Calu3 (cell line): ENCODE measurements at regions not wholly inside any gene's neighbourhood (a gene's known extent, or its start where the extent isn't known, plus 50 kb on each side); places are given as distances from the start of the nearest gene placed in this dataset.

Experiments
- BruUV-seq: library from RNA; stranded (reverse); fragments of 400-500 nt; replicated peaks from 2 replicates; lab custom pipeline; 2021; lab: Mats Ljungman, UMichigan
- CTCF ChIA-PET: fragments of 300-600 bp; sonication (Branson Sonifier 250); formaldehyde crosslinking; loops from one replicate; lab custom pipeline; 2022; ENCODE audit warnings: antibody characterized with exemption; lab: Charles Lee
- DNase-seq: peaks from one replicate; pipeline ENCODE4 v3.0.0; 2022
- H3K27ac Mint-ChIP-seq: one replicate; pipeline ENCODE4 v1.8.0; 2022; ENCODE audit warnings: mixed read lengths; ENCODE audit not compliant: unreplicated experiment
- H3K27me3 Mint-ChIP-seq: one replicate; pipeline ENCODE4 v1.8.0; 2022; ENCODE audit warnings: mixed read lengths; ENCODE audit not compliant: unreplicated experiment
- H3K36me3 Mint-ChIP-seq: one replicate; pipeline ENCODE4 v1.8.0; 2022; ENCODE audit warnings: mild to moderate bottlenecking, moderate library complexity, mixed read lengths; ENCODE audit not compliant: insufficient read depth, unreplicated experiment
- H3K4me1 Mint-ChIP-seq: one replicate; pipeline ENCODE4 v1.8.0; 2022; ENCODE audit warnings: mild to moderate bottlenecking, low read depth, mixed read lengths; ENCODE audit not compliant: unreplicated experiment
- H3K4me3 Mint-ChIP-seq: one replicate; pipeline ENCODE4 v1.8.0; 2022; ENCODE audit warnings: mild to moderate bottlenecking, low read depth, moderate library complexity, mixed read lengths; ENCODE audit not compliant: unreplicated experiment
- H3K9me3 Mint-ChIP-seq: one replicate; pipeline ENCODE4 v1.8.0; 2022; ENCODE audit warnings: low read depth, mixed read lengths; ENCODE audit not compliant: unreplicated experiment
- CTCF ChIP-seq: fragments of 200-600 bp; IDR thresholded peaks from one replicate; pipeline ENCODE4 v1.8.0; 2022; ENCODE audit warnings: antibody characterized with exemption; ENCODE audit not compliant: unreplicated experiment
- intact Hi-C: fragments of 100-400 bp; cut with micrococcal nuclease; formaldehyde crosslinking; loops from one replicate; pipeline ENCODE4 v1.10.0; 2022; ENCODE audit not compliant: unreplicated experiment

- intact Hi-C loops, result no loop called here
- no peak overlapping the region for H3K4me3 Mint-ChIP-seq
- no peak overlapping the region for H3K27ac Mint-ChIP-seq
- DNase-seq, result no peak
- H3K36me3 Mint-ChIP-seq, result no peaks in the 10 kb centered on the region
- no peaks in the 10 kb centered on the region for H3K27me3 Mint-ChIP-seq
- CTCF ChIA-PET, result no interaction called here
- H3K4me1 Mint-ChIP-seq, result no peaks in the 10 kb centered on the region
- H3K9me3 Mint-ChIP-seq, result peaks cover 5% of the 10 kb centered on the region
- BruUV-seq, result no TSS peak
- TF ChIP-seq CTCF, result no peak
These were observed 427.1 kb downstream of the SHQ1 start for GRCh38 chr3:72421126-72421525.

- H3K4me3 Mint-ChIP-seq, result no peak overlapping the region
- no peaks in the 10 kb centered on the region for H3K36me3 Mint-ChIP-seq
- H3K4me1 Mint-ChIP-seq, result no peaks in the 10 kb centered on the region
- TF ChIP-seq CTCF, result no peak
- no peak overlapping the region for H3K27ac Mint-ChIP-seq
- no peaks in the 10 kb centered on the region for H3K27me3 Mint-ChIP-seq
- CTCF ChIA-PET, result no interaction called here
- no TSS peak for BruUV-seq
- H3K9me3 Mint-ChIP-seq, result peaks cover 5% of the 10 kb centered on the region
- no peak for DNase-seq
- intact Hi-C loops, result no loop called here
These were observed 429.4 kb downstream of the SHQ1 start for GRCh38 chr3:72418856-72419255.

- BruUV-seq, result no TSS peak
- Mint-ChIP-seq H3K36me3 (no peaks in the 10 kb centered on the region), H3K9me3 (peaks cover 5% of the 10 kb centered on the region), H3K27me3 (no peaks in the 10 kb centered on the region), H3K4me3 (no peak overlapping the region), H3K27ac (no peak overlapping the region), H3K4me1 (no peaks in the 10 kb centered on the region)
- intact Hi-C loops, result no loop called here
- CTCF ChIA-PET, result no interaction called here
- TF ChIP-seq CTCF, result no peak
- no peak for DNase-seq
These were observed 430.0 kb downstream of the SHQ1 start for GRCh38 chr3:72418244-72418643.

- Mint-ChIP-seq H3K4me3 (no peak overlapping the region), H3K36me3 (no peaks in the 10 kb centered on the region), H3K27me3 (no peaks in the 10 kb centered on the region), H3K9me3 (no peaks in the 10 kb centered on the region), H3K27ac (no peak overlapping the region), H3K4me1 (peaks cover 8% of the 10 kb centered on the region)
- DNase-seq, result no peak
- intact Hi-C loops, result no loop called here
- no TSS peak for BruUV-seq
- CTCF ChIA-PET, result no interaction called here
- TF ChIP-seq CTCF, result no peak
These were observed 433.7 kb downstream of the SHQ1 start for GRCh38 chr3:72414481-72415016.
